A549 (cell line): ENCODE measurements at regions not wholly inside any gene's neighbourhood (a gene's known extent, or its start where the extent isn't known, plus 50 kb on each side); places are given as distances from the start of the nearest gene placed in this dataset.

Experiments
- CEBPB ChIP-seq, 2 experiments: fragments of >200 bp in 1 of 2; sonication (Bioruptor Twin) in 1 of 2; formaldehyde crosslinking in 1 of 2; IDR thresholded peaks; 2 replicates each; pipeline ENCODE4 v1.6.1; 2012 to 2016
- CTCF ChIP-seq: fragments of >200 bp; sonication (Bioruptor Twin); formaldehyde crosslinking; IDR thresholded peaks from 3 replicates; pipeline ENCODE4 v1.5.1; 2016

DNA sequence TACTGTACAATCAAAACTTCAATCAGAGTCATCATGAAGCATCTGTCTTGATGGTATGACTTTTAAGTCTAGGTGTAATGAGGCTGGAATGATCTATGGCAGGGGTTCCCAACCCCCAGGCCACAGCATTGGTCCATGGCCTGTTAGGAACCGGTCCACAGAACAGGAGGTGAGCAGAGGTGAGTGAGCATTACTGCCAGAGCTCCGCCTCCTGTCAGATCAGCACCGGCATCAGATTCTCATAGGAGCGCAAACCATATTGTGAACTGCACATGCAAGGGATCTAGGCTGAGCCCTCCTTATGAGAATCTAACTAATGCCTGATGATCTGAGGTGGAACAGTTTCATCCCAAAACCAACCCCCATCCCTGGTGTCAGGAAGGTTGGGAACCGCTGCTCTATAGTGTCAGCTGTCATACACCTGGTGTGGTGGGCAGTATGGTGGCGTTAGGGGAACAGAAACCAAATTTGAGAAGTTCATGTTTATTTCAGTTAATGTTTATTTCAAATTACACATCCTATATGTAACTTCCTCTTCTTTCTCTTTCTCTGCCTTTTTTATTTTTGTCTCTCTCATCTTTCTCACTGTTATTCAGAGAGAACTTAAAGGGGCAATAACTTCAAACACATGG is 432.6 kb downstream of the TNS3 start:
- TF ChIP-seq CTCF (no peak), CEBPB (IDR thresholded peaks at IDR 0.05) (no peak)
